Testis (tissue), 2 donors: ENCODE measurements at regions not wholly inside any gene's neighbourhood (a gene's known extent, or its start where the extent isn't known, plus 50 kb on each side); places are given as distances from the start of the nearest gene placed in this dataset.

ENCODE experiments used
- POLR2A ChIP-seq: fragments of 450-650 bp; IDR thresholded peaks from one replicate; pipeline ENCODE4 v1.6.1; 2017; ENCODE audit warnings: antibody characterized with exemption, mild to moderate bottlenecking, moderate library complexity
- TF ChIP-seq, protein P1 (sequence below), 3 experiments: fragments of 450-650 bp in 2 of 3; fragments of 200-600 bp in 1 of 3; sonication (generic) in 1 of 3; IDR thresholded peaks; one replicate each; pipeline ENCODE4 v1.5.1; 2016 to 2019; ENCODE audit warnings: antibody characterized with exemption in 3 of 3, mild to moderate bottlenecking in 2 of 3, moderate library complexity in 1 of 3

DNA sequence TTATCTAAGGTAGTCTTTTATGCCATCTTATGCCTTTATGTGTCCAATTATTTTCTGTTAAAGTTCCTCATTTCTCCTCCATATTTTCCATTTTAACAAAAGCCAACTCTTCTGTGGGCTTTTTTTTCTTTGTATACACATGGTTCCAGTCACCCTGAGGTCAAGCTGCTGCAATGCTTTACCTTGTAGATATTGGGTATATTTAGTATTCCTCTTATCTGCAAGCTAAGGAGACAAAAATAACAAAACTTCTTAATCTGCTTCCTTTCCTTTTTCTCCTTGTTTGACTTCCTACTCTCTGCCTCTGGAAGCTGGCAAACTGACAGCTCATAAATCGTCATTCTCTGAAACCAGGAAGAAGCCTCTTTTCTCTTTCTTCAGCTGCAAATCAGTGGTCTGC, 885.0 kb upstream of the LRRN3 start:
- TF ChIP-seq, protein P1, sequence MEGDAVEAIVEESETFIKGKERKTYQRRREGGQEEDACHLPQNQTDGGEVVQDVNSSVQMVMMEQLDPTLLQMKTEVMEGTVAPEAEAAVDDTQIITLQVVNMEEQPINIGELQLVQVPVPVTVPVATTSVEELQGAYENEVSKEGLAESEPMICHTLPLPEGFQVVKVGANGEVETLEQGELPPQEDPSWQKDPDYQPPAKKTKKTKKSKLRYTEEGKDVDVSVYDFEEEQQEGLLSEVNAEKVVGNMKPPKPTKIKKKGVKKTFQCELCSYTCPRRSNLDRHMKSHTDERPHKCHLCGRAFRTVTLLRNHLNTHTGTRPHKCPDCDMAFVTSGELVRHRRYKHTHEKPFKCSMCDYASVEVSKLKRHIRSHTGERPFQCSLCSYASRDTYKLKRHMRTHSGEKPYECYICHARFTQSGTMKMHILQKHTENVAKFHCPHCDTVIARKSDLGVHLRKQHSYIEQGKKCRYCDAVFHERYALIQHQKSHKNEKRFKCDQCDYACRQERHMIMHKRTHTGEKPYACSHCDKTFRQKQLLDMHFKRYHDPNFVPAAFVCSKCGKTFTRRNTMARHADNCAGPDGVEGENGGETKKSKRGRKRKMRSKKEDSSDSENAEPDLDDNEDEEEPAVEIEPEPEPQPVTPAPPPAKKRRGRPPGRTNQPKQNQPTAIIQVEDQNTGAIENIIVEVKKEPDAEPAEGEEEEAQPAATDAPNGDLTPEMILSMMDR (IDR thresholded peaks at IDR 0.05) = no peak
- no peak for TF ChIP-seq POLR2A
